SU-DHL-6 (cell line): ENCODE measurements at regions not wholly inside any gene's neighbourhood (a gene's known extent, or its start where the extent isn't known, plus 50 kb on each side); places are given as distances from the start of the nearest gene placed in this dataset.

Experiments
- H2AFZ ChIP-seq: fragments of 200-600 bp; sonication (generic); 2 replicates; pipeline ENCODE4 v1.6.1; 2014; ENCODE audit warnings: low read depth, mild to moderate bottlenecking, moderate library complexity, mixed read lengths, antibody characterized with exemption, low read length; ENCODE audit not compliant: severe bottlenecking
- H3F3A ChIP-seq: fragments of 200-600 bp; shearing (Covaris generic); 2 replicates; pipeline ENCODE4 v1.6.0; 2016; ENCODE audit warnings: antibody characterized with exemption, mild to moderate bottlenecking; ENCODE audit not compliant: insufficient read depth
- H3K27ac ChIP-seq: fragments of 200-600 bp; sonication (generic); 2 replicates; pipeline ENCODE4 v1.5.1; 2016; ENCODE audit warnings: low read depth, mild to moderate bottlenecking, low read length, moderate library complexity, mixed read lengths
- H3K27me3 ChIP-seq: fragments of 200-600 bp; sonication (generic), shearing (Covaris generic); 2 replicates; pipeline ENCODE4 v1.6.0; 2014; ENCODE audit warnings: mild to moderate bottlenecking, low read length
- H3K36me3 ChIP-seq: fragments of 200-600 bp; sonication (generic); 2 replicates; pipeline ENCODE4 v1.6.1; 2014; ENCODE audit warnings: mild to moderate bottlenecking, low read length, mixed read lengths
- H3K4me2 ChIP-seq: fragments of 300-600, 200-600 bp; shearing (Covaris generic), sonication (generic); 2 replicates; pipeline ENCODE4 v1.6.0; 2014; ENCODE audit warnings: low read length, low read depth, mild to moderate bottlenecking; ENCODE audit not compliant: poor library complexity, severe bottlenecking
- H3K4me3 ChIP-seq: fragments of 200-600 bp; sonication (generic); 2 replicates; pipeline ENCODE4 v1.5.1; 2014; ENCODE audit warnings: antibody characterized with exemption, low read length, mild to moderate bottlenecking, mixed read lengths; ENCODE audit not compliant: insufficient read depth, poor library complexity, severe bottlenecking
- H3K79me2 ChIP-seq: fragments of 200-600 bp; sonication (generic); 2 replicates; pipeline ENCODE4 v1.6.1; 2014; ENCODE audit warnings: mild to moderate bottlenecking, low read length, moderate library complexity; ENCODE audit not compliant: insufficient read depth
- H3K9ac ChIP-seq: fragments of 200-600 bp; sonication (generic); 2 replicates; pipeline ENCODE4 v1.7.0; 2014; ENCODE audit warnings: mild to moderate bottlenecking, low read length
- H3K9me2 ChIP-seq: fragments of 200-600 bp; sonication (generic); replicated peaks from 2 replicates; pipeline ENCODE4 v1.6.1; 2014; ENCODE audit warnings: low read length; ENCODE audit not compliant: insufficient read depth
- H3K9me3 ChIP-seq: fragments of 200-600 bp; sonication (generic); 2 replicates; pipeline ENCODE4 v1.6.1; 2014; ENCODE audit warnings: low read length, mixed read lengths; ENCODE audit not compliant: insufficient read depth
- H4K20me1 ChIP-seq: fragments of 200-600 bp; sonication (generic); 2 replicates; pipeline ENCODE4 v1.6.1; 2014; ENCODE audit warnings: low read depth, mild to moderate bottlenecking, antibody characterized with exemption, low read length, moderate library complexity, mixed read lengths
- EZH2phosphoT487 ChIP-seq: fragments of 200-600 bp; sonication (generic), shearing (Covaris generic); conservative IDR thresholded peaks from 2 replicates; pipeline ENCODE4 v1.6.1; 2018; ENCODE audit warnings: mild to moderate bottlenecking, antibody characterized with exemption, low read length, moderate library complexity, mixed read lengths
- TF ChIP-seq, protein P1 (sequence below): fragments of 200-600 bp; sonication (generic); IDR thresholded peaks from one replicate; pipeline ENCODE4 v1.5.1; 2017; ENCODE audit warnings: antibody characterized with exemption, mild to moderate bottlenecking, low read length, moderate library complexity; ENCODE audit not compliant: insufficient read depth, poor library complexity, severe bottlenecking

DNA sequence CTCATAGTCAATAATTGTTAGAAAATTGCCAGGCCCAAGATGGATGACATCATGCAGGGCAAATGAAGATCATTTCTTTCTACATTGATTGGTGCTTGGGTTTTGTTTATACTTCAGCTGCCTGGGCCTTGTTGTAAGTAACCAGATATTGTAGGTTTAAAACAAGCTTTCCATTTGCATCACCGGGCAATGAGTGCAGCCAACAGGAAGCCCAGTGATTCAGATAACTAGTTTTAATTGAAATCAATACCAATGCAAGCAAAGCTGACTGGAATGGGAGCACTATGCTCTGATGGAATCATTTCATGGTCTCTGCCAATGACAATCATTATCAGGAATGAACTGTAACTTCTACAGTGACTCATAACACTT, 279.3 kb downstream of the DUSP6 start:
- no peaks in the 10 kb centered on the region for H3K9me3 ChIP-seq
- H3K79me2 ChIP-seq = no peaks in the 10 kb centered on the region
- H4K20me1 ChIP-seq = no peaks in the 10 kb centered on the region
- no peak for TF ChIP-seq EZH2phosphoT487
- TF ChIP-seq, protein P1, sequence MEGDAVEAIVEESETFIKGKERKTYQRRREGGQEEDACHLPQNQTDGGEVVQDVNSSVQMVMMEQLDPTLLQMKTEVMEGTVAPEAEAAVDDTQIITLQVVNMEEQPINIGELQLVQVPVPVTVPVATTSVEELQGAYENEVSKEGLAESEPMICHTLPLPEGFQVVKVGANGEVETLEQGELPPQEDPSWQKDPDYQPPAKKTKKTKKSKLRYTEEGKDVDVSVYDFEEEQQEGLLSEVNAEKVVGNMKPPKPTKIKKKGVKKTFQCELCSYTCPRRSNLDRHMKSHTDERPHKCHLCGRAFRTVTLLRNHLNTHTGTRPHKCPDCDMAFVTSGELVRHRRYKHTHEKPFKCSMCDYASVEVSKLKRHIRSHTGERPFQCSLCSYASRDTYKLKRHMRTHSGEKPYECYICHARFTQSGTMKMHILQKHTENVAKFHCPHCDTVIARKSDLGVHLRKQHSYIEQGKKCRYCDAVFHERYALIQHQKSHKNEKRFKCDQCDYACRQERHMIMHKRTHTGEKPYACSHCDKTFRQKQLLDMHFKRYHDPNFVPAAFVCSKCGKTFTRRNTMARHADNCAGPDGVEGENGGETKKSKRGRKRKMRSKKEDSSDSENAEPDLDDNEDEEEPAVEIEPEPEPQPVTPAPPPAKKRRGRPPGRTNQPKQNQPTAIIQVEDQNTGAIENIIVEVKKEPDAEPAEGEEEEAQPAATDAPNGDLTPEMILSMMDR = no peak
- no peak overlapping the region for H2AFZ ChIP-seq
- H3K27ac ChIP-seq = no peak overlapping the region
- no peaks in the 10 kb centered on the region for H3K9me2 ChIP-seq
- H3K9ac ChIP-seq = no peak overlapping the region
- no peak overlapping the region for H3K4me2 ChIP-seq
- no peaks in the 10 kb centered on the region for H3K27me3 ChIP-seq
- H3K4me3 ChIP-seq = no peak overlapping the region
- no peaks in the 10 kb centered on the region for H3K36me3 ChIP-seq
- H3F3A ChIP-seq = no peaks in the 10 kb centered on the region

DNA sequence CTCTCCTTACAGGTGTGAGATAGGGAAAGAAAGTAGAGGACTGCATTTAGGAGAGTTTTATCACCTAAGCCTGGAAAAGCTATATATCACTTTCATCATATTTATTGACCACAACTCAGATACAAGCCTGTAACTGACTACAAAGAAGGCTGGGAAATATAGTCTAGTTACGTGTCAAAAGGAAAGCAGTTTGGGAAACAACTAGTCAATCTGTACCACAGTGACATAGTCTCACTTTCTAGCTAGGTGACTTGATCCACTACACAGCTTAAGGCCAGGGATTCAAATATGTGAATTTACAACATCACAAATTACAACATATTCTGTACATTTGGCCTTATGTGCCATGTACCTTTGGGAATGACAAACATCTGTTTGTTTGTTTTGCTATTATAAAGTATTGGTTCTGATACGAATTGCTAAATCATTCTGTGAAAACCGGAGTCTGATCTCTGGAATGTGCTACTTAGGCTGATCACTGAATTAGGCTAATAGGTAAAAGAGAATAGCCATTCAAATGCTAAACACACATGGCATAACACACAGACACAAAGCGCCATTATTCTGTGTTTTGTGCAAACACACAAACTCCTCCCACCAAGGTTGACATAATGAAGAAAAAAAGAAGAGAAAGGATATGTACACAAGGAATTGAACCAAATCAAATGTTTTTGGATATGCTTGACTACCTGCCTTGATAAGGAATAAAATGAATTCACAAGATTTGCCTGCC, 279.8 kb downstream of the DUSP6 start:
- Histone ChIP-seq H3K79me2 (no peaks in the 10 kb centered on the region), H3K9me3 (no peaks in the 10 kb centered on the region), H2AFZ (no peak overlapping the region), H3K9me2 (no peaks in the 10 kb centered on the region), H3K9ac (no peak overlapping the region), H3K4me3 (no peak overlapping the region), H3K36me3 (no peaks in the 10 kb centered on the region), H3K27ac (no peak overlapping the region), H3K4me2 (no peak overlapping the region), H3F3A (no peaks in the 10 kb centered on the region), H4K20me1 (no peaks in the 10 kb centered on the region), H3K27me3 (no peaks in the 10 kb centered on the region)
- TF ChIP-seq EZH2phosphoT487 = no peak
- TF ChIP-seq, protein P1 = no peak

DNA sequence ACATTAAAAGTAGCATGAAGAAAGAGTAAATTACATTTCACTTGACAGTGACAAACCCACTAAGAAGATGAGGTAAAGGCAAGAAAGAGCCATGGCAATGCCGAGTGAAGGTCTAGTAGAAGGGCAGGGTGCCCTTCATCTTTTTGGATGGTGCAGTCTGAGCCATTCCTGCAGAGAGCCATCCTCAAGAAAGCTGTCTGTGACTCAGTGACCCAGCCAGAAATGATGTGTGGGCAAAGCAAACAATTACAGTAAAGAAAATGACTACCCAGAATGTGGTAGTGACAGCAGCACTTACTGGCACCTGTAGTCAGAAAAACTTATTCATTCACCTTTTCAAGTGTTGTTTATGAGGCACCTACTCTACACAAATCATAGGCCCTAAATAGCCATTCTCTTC, 281.7 kb downstream of the DUSP6 start:
- Histone ChIP-seq H3K79me2 (no peaks in the 10 kb centered on the region), H3F3A (no peaks in the 10 kb centered on the region), H3K4me2 (no peak overlapping the region), H3K9me3 (no peaks in the 10 kb centered on the region), H3K9ac (no peak overlapping the region), H3K36me3 (no peaks in the 10 kb centered on the region), H3K9me2 (no peaks in the 10 kb centered on the region), H3K4me3 (no peak overlapping the region), H3K27ac (no peak overlapping the region), H2AFZ (no peak overlapping the region), H3K27me3 (no peaks in the 10 kb centered on the region), H4K20me1 (no peaks in the 10 kb centered on the region)
- TF ChIP-seq, protein P1 = no peak
- no peak for TF ChIP-seq EZH2phosphoT487
